HepG2 (cell line): ENCODE measurements at regions not wholly inside any gene's neighbourhood (a gene's known extent, or its start where the extent isn't known, plus 50 kb on each side); places are given as distances from the start of the nearest gene placed in this dataset.

ENCODE experiments used
- AGO2 ChIP-seq: fragments of 200-400 bp; formaldehyde crosslinking; optimal IDR thresholded peaks from 2 replicates; pipeline ENCODE3; 2017; ENCODE audit warnings: mild to moderate bottlenecking, low read depth, low read length, moderate library complexity
- CREB1 ChIP-seq, 2 experiments: fragments of 450-650 bp in 1 of 2; IDR thresholded peaks; 2 replicates each; pipeline ENCODE4 v1.6.1; 2016 to 2017; ENCODE audit warnings: control low read depth in 1 of 2, mild to moderate bottlenecking in 1 of 2, missing compliant biosample characterization in 1 of 2, missing genetic modification characterization in 1 of 2
- FOXC1 ChIP-seq: sonication (generic); formaldehyde crosslinking; IDR thresholded peaks from 2 replicates; pipeline ENCODE4 v1.8.0; 2022; ENCODE audit warnings: mild to moderate bottlenecking, missing genetic modification reagents, borderline replicate concordance
- GTF2F1 ChIP-seq: fragments of 150-350 bp; IDR thresholded peaks from 2 replicates; pipeline ENCODE4 v1.6.1; 2014; ENCODE audit warnings: low read length
- MAFF ChIP-seq: IDR thresholded peaks from 2 replicates; pipeline ENCODE4 v1.6.1; 2011; ENCODE audit warnings: low read depth, low read length, improper control_type of control experiment
- NAIF1 ChIP-seq: sonication (generic); formaldehyde crosslinking; IDR thresholded peaks from 2 replicates; pipeline ENCODE4 v1.5.0; 2020; ENCODE audit warnings: mild to moderate bottlenecking, missing genetic modification reagents, borderline replicate concordance
- NFIC ChIP-seq: IDR thresholded peaks from 2 replicates; pipeline ENCODE4 v1.6.1; 2012; ENCODE audit warnings: mild to moderate bottlenecking, low read length, inconsistent platforms
- PRDM10 ChIP-seq: sonication (generic); formaldehyde crosslinking; IDR thresholded peaks from 2 replicates; pipeline ENCODE4 v1.4.0; 2020; ENCODE audit warnings: low read depth, missing genetic modification reagents
- ZNF180 ChIP-seq: sonication (generic); formaldehyde crosslinking; IDR thresholded peaks from 2 replicates; pipeline ENCODE4 v1.4.0; 2020; ENCODE audit warnings: low read depth, missing genetic modification reagents, borderline replicate concordance
- ZNF235 ChIP-seq: sonication (generic); formaldehyde crosslinking; IDR thresholded peaks from 2 replicates; pipeline ENCODE4 v1.8.1; 2023; ENCODE audit warnings: mild to moderate bottlenecking, missing genetic modification reagents, borderline replicate concordance
- ZNF282 ChIP-seq: fragments of 450-650 bp; IDR thresholded peaks from 2 replicates; pipeline ENCODE4 v1.6.1; 2018; ENCODE audit not compliant: partially characterized antibody
- ZNF546 ChIP-seq: sonication (generic); formaldehyde crosslinking; conservative IDR thresholded peaks from 2 replicates; pipeline ENCODE4 v1.8.1; 2023; ENCODE audit warnings: mild to moderate bottlenecking, missing genetic modification reagents
- ZSCAN31 ChIP-seq: sonication (generic); formaldehyde crosslinking; IDR thresholded peaks from 2 replicates; pipeline ENCODE4 v1.5.0; 2020; ENCODE audit warnings: low read depth, mild to moderate bottlenecking, missing genetic modification reagents
- TF ChIP-seq, protein P1 (sequence below): sonication (generic); formaldehyde crosslinking; IDR thresholded peaks from 2 replicates; pipeline ENCODE4 v1.9.0; 2021; ENCODE audit warnings: missing genetic modification reagents, borderline replicate concordance
- TF ChIP-seq, protein P2 (sequence below): sonication (generic); formaldehyde crosslinking; IDR thresholded peaks from 2 replicates; pipeline ENCODE4 v1.5.0; 2020; ENCODE audit warnings: mild to moderate bottlenecking, missing genetic modification reagents
- TF ChIP-seq, protein P3 (sequence below): IDR thresholded peaks from 2 replicates; pipeline ENCODE4 v1.6.1; 2016
- TF ChIP-seq, protein P4 (sequence below): sonication (generic); formaldehyde crosslinking; IDR thresholded peaks from 2 replicates; pipeline ENCODE4 v1.4.0; 2020; ENCODE audit warnings: mild to moderate bottlenecking, missing genetic modification reagents

GRCh38 chr2:62570861-62571698 lies 65.1 kb upstream of the TMEM17 start (continued):
- TF ChIP-seq ZNF282 (no peak), CREB1 (IDR thresholded peaks at IDR 0.05) (no peak), CREB1 (CRISPR knock-in tag; IDR thresholded peaks at IDR 0.05) (no peak), NFIC (no peak), MAFF (no peak), ZSCAN31 (CRISPR knock-in tag) (no peak), AGO2 (peak; percentile 96), ZNF235 (no peak), ZNF180 (CRISPR knock-in tag) (no peak), ZNF546 (CRISPR knock-in tag) (no peak), GTF2F1 (no peak), FOXC1 (CRISPR knock-in tag) (peak; percentile 96; the same call in 1 of the 2 replicates), NAIF1 (no peak), PRDM10 (CRISPR knock-in tag) (no peak)
- TF ChIP-seq, protein P1, sequence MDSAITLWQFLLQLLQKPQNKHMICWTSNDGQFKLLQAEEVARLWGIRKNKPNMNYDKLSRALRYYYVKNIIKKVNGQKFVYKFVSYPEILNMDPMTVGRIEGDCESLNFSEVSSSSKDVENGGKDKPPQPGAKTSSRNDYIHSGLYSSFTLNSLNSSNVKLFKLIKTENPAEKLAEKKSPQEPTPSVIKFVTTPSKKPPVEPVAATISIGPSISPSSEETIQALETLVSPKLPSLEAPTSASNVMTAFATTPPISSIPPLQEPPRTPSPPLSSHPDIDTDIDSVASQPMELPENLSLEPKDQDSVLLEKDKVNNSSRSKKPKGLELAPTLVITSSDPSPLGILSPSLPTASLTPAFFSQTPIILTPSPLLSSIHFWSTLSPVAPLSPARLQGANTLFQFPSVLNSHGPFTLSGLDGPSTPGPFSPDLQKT (CRISPR knock-in tag): no peak
- TF ChIP-seq, protein P2, sequence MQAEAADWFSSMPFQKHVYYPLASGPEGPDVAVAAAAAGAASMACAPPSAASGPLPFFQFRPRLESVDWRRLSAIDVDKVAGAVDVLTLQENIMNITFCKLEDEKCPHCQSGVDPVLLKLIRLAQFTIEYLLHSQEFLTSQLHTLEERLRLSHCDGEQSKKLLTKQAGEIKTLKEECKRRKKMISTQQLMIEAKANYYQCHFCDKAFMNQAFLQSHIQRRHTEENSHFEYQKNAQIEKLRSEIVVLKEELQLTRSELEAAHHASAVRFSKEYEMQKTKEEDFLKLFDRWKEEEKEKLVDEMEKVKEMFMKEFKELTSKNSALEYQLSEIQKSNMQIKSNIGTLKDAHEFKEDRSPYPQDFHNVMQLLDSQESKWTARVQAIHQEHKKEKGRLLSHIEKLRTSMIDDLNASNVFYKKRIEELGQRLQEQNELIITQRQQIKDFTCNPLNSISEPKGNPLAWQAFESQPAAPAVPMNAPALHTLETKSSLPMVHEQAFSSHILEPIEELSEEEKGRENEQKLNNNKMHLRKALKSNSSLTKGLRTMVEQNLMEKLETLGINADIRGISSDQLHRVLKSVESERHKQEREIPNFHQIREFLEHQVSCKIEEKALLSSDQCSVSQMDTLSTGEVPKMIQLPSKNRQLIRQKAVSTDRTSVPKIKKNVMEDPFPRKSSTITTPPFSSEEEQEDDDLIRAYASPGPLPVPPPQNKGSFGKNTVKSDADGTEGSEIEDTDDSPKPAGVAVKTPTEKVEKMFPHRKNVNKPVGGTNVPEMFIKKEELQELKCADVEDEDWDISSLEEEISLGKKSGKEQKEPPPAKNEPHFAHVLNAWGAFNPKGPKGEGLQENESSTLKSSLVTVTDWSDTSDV: no peak
- TF ChIP-seq, protein P3, sequence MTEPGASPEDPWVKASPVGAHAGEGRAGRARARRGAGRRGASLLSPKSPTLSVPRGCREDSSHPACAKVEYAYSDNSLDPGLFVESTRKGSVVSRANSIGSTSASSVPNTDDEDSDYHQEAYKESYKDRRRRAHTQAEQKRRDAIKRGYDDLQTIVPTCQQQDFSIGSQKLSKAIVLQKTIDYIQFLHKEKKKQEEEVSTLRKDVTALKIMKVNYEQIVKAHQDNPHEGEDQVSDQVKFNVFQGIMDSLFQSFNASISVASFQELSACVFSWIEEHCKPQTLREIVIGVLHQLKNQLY (CRISPR knock-in tag): no peak
- TF ChIP-seq, protein P4, sequence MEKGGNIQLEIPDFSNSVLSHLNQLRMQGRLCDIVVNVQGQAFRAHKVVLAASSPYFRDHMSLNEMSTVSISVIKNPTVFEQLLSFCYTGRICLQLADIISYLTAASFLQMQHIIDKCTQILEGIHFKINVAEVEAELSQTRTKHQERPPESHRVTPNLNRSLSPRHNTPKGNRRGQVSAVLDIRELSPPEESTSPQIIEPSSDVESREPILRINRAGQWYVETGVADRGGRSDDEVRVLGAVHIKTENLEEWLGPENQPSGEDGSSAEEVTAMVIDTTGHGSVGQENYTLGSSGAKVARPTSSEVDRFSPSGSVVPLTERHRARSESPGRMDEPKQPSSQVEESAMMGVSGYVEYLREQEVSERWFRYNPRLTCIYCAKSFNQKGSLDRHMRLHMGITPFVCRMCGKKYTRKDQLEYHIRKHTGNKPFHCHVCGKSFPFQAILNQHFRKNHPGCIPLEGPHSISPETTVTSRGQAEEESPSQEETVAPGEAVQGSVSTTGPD (CRISPR knock-in tag): no peak
